ENCODE measurements at regions not wholly inside any gene's neighbourhood (a gene's known extent, or its start where the extent isn't known, plus 50 kb on each side); places are given as distances from the start of the nearest gene placed in this dataset.

DNA sequence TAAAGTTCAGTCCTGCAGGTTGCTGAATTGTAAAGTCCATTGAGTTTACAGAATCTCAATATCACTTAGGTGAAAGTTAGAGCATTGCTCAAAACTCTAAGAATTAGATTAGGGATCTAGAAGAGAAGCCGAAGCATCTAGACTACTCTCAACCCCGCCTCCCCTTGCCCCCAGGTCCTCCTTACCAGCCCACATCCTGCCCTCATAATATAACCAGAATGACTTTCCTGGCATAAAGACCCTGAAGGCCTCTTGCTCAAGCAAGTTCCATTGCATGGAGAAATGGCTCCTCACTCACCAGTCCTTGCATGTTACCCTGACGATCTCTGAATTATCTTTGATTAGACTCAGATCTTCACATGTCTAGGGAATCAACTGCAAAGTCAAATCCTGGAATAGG, 78.8 kb downstream of the SPATA31C2 start:
- DNase-seq (ENCODE audit: low read depth, low spot score): no peak
- Histone ChIP-seq H3K4me2 (ENCODE audit: insufficient read depth, low read length) (no peak overlapping the region), H3K36me3 (ENCODE audit: control insufficient read depth in 2 of 2, extremely low read depth in 1 of 2, insufficient read depth in 2 of 2, low read length in 2 of 2) (no peaks in the 10 kb centered on the region), H3K9ac (replicated peaks; ENCODE audit: extremely low read depth, insufficient read depth, low read length) (no peak overlapping the region), H3K27me3 (ENCODE audit: control insufficient read depth in 2 of 2, insufficient read depth in 2 of 2, low read length in 2 of 2) (no peaks in the 10 kb centered on the region), H3K4me3 (replicated peaks in 1 of 3; ENCODE audit: insufficient read depth in 1 of 3, low read depth in 1 of 3, low read length in 3 of 3) (no peak overlapping the region), H3K9me1 (replicated peaks; ENCODE audit: control insufficient read depth, extremely low read depth, insufficient read depth, low read length) (no peaks in the 10 kb centered on the region), H3K4me1 (ENCODE audit: control insufficient read depth, extremely low read depth, insufficient read depth, low read length) (no peaks in the 10 kb centered on the region), H4K20me1 (replicated peaks; ENCODE audit: control insufficient read depth, extremely low read depth, insufficient read depth, low read length) (no peaks in the 10 kb centered on the region), H3K79me2 (ENCODE audit: control insufficient read depth, insufficient read depth, low read length) (no peaks in the 10 kb centered on the region), H3K27ac (ENCODE audit: insufficient read depth, low read depth, low read length) (no peak overlapping the region), H3K9me3 (replicated peaks; ENCODE audit: control insufficient read depth, insufficient read depth, low read length) (no peaks in the 10 kb centered on the region), H2AFZ (ENCODE audit: low read depth, low read length) (no peak overlapping the region)
- dilution Hi-C loops (cut with MboI; ENCODE audit: extremely low pct_ligation_motif_present, low sequenced_read_pairs) (no loop called here), intact Hi-C loops (cut with micrococcal nuclease) (no loop called here)
- BruUV-seq (replicated peaks): no TSS peak
- TF ChIP-seq JUN (IDR thresholded peaks at IDR 0.05; ENCODE audit: borderline replicate concordance, insufficient read depth, insufficient read length, low read depth): no peak
- no peak for TF ChIP-seq FOS (IDR thresholded peaks at IDR 0.05; ENCODE audit: borderline replicate concordance, insufficient read depth, low read length)
- TF ChIP-seq EZH2 (IDR thresholded peaks at IDR 0.05; ENCODE audit: borderline replicate concordance, low read depth, low read length, severe bottlenecking): no peak
- TF ChIP-seq MYC (IDR thresholded peaks at IDR 0.05; ENCODE audit: low read depth, low read length): no peak
- no peak for TF ChIP-seq POLR2AphosphoS5 (IDR thresholded peaks at IDR 0.05; ENCODE audit: insufficient read depth, low read depth, low read length)
- no peak for TF ChIP-seq POLR2A (IDR thresholded peaks at IDR 0.05; ENCODE audit: low read depth, low read length)
- TF ChIP-seq, protein P1, sequence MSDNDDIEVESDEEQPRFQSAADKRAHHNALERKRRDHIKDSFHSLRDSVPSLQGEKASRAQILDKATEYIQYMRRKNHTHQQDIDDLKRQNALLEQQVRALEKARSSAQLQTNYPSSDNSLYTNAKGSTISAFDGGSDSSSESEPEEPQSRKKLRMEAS (IDR thresholded peaks at IDR 0.05; ENCODE audit: insufficient read depth, insufficient read length): no peak
- no peak for TF ChIP-seq CTCF (IDR thresholded peaks at IDR 0.05; ENCODE audit: extremely low read depth in 1 of 2, insufficient read depth in 1 of 2, low read depth in 1 of 2, low read length in 2 of 2)
- no peak for TF ChIP-seq GATA2 (IDR thresholded peaks at IDR 0.05; ENCODE audit: insufficient read depth, insufficient read length, low read depth, low read length)
- ChIA-PET CTCF (no interaction called here), POLR2A (no interaction called here)
- no peak for FAIRE-seq

Data from endothelial cell of umbilical vein (primary cell).